ENCODE measurements at regions not wholly inside any gene's neighbourhood (a gene's known extent, or its start where the extent isn't known, plus 50 kb on each side); places are given as distances from the start of the nearest gene placed in this dataset.
"Not testable (repeated sequence)": the region's sequence is repeated elsewhere in the genome, so short reads cannot be mapped to it uniquely, and the experiment has no call there.

GRCh38 chr21:35811191-35811806 is 249.0 kb downstream of the SETD4 start:
- no peak for TF ChIP-seq CTCF (IDR thresholded peaks at IDR 0.05)
- no peaks in the 10 kb centered on the region for H3K36me3 ChIP-seq (ENCODE audit: control insufficient read depth, insufficient read depth, low read length)
- no peak overlapping the region for H3K4me3 ChIP-seq (ENCODE audit: low read length)
- H3K9me3 ChIP-seq (ENCODE audit: control insufficient read depth, insufficient read depth, low read length): no peaks in the 10 kb centered on the region
- H3K27me3 ChIP-seq (ENCODE audit: control insufficient read depth, insufficient read depth, low read length): no peaks in the 10 kb centered on the region
- intact Hi-C loops (cut with micrococcal nuclease): no loop called here
- ATAC-seq: no peak
- Mint-ChIP-seq H3K4me3 (no peak overlapping the region), H3K4me1 (no peaks in the 10 kb centered on the region), H3K9me3 (no peaks in the 10 kb centered on the region), H3K27ac (no peak overlapping the region), H3K27me3 (ENCODE audit: low read depth in 2 of 2) (peaks cover 11 to 60% of the 10 kb centered on the region in 2 donors), H3K36me3 (no peaks in the 10 kb centered on the region)
- H3K4me1 ChIP-seq (ENCODE audit: control insufficient read depth, insufficient read depth, low read length): no peaks in the 10 kb centered on the region
- no peak overlapping the region for H3K27ac ChIP-seq (ENCODE audit: low read length)
- DNase-seq: no peak
- 93% methylated on average over 8 of the region's 10 CpGs for WGBS (ENCODE audit: insufficient coverage)

GRCh38 chr21:35810431-35810970 is 249.8 kb downstream of the SETD4 start:
- H3K4me3 Mint-ChIP-seq: no peak overlapping the region
- no peaks in the 10 kb centered on the region for H3K9me3 Mint-ChIP-seq
- Histone ChIP-seq H3K9me3 (ENCODE audit: control insufficient read depth, insufficient read depth, low read length) (no peaks in the 10 kb centered on the region), H3K27me3 (ENCODE audit: control insufficient read depth, insufficient read depth, low read length) (no peaks in the 10 kb centered on the region), H3K4me3 (ENCODE audit: low read length) (no peak overlapping the region), H3K27ac (ENCODE audit: low read length) (no peak overlapping the region), H3K36me3 (ENCODE audit: control insufficient read depth, insufficient read depth, low read length) (no peaks in the 10 kb centered on the region), H3K4me1 (ENCODE audit: control insufficient read depth, insufficient read depth, low read length) (no peaks in the 10 kb centered on the region)
- H3K27ac Mint-ChIP-seq: no peak overlapping the region
- no peaks in the 10 kb centered on the region for H3K36me3 Mint-ChIP-seq
- intact Hi-C loops (cut with micrococcal nuclease): no loop called here
- WGBS (ENCODE audit: insufficient coverage): 94% methylated on average over 4 of the region's 7 CpGs
- ATAC-seq (no peak), DNase-seq (no peak)
- peaks cover 11 to 57% of the 10 kb centered on the region in 2 donors for H3K27me3 Mint-ChIP-seq (ENCODE audit: low read depth in 2 of 2)
- H3K4me1 Mint-ChIP-seq: no peaks in the 10 kb centered on the region
- no peak for TF ChIP-seq CTCF (IDR thresholded peaks at IDR 0.05)

GRCh38 chr21:35801391-35801790 is 258.9 kb downstream of the SETD4 start:
- TF ChIP-seq CTCF (IDR thresholded peaks at IDR 0.05): no peak
- H3K27ac Mint-ChIP-seq: no peak overlapping the region
- Histone ChIP-seq H3K9me3 (ENCODE audit: control insufficient read depth, insufficient read depth, low read length) (no peaks in the 10 kb centered on the region), H3K4me3 (ENCODE audit: low read length) (no peak overlapping the region), H3K27ac (ENCODE audit: low read length) (no peak overlapping the region), H3K27me3 (ENCODE audit: control insufficient read depth, insufficient read depth, low read length) (no peaks in the 10 kb centered on the region), H3K4me1 (ENCODE audit: control insufficient read depth, insufficient read depth, low read length) (no peaks in the 10 kb centered on the region), H3K36me3 (ENCODE audit: control insufficient read depth, insufficient read depth, low read length) (no peaks in the 10 kb centered on the region)
- intact Hi-C loops (cut with micrococcal nuclease): no loop called here
- no peak for DNase-seq
- H3K27me3 Mint-ChIP-seq (ENCODE audit: low read depth in 2 of 2): peaks cover 28 to 39% of the 10 kb centered on the region in 2 donors
- no peaks in the 10 kb centered on the region for H3K4me1 Mint-ChIP-seq
- H3K36me3 Mint-ChIP-seq: no peaks in the 10 kb centered on the region
- WGBS (ENCODE audit: insufficient coverage): 50% methylated on average over 4 of the region's 4 CpGs
- no peak overlapping the region for H3K4me3 Mint-ChIP-seq
- no peak for ATAC-seq
- H3K9me3 Mint-ChIP-seq: no peaks in the 10 kb centered on the region

- H3K36me3 ChIP-seq (ENCODE audit: control insufficient read depth, insufficient read depth, low read length); H3K4me3 ChIP-seq (ENCODE audit: low read length); DNase-seq; H3K27ac Mint-ChIP-seq; H3K36me3 Mint-ChIP-seq; H3K4me1 Mint-ChIP-seq; H3K27me3 ChIP-seq (ENCODE audit: control insufficient read depth, insufficient read depth, low read length); H3K27ac ChIP-seq (ENCODE audit: low read length); H3K9me3 ChIP-seq (ENCODE audit: control insufficient read depth, insufficient read depth, low read length); H3K9me3 Mint-ChIP-seq; intact Hi-C loops (cut with micrococcal nuclease); H3K4me3 Mint-ChIP-seq; H3K4me1 ChIP-seq (ENCODE audit: control insufficient read depth, insufficient read depth, low read length); ATAC-seq: not testable (repeated sequence)
- peaks cover 31 to 43% of the 10 kb centered on the region in 2 donors for H3K27me3 Mint-ChIP-seq (ENCODE audit: low read depth in 2 of 2)
- 88% methylated on average over 9 of the region's 9 CpGs for WGBS (ENCODE audit: insufficient coverage)
Observed at GRCh38 chr21:35800796-35801385, 259.4 kb downstream of the SETD4 start.

Measured in natural killer cell (primary cell).